Smooth muscle cell (in vitro differentiated cells): ENCODE measurements at regions not wholly inside any gene's neighbourhood (a gene's known extent, or its start where the extent isn't known, plus 50 kb on each side); places are given as distances from the start of the nearest gene placed in this dataset.

ENCODE experiments used
- DNase-seq: peaks from one replicate; lab custom pipeline; 2025; ENCODE audit not compliant: unreplicated experiment; lab: John Stamatoyannopoulos, UW
- H2AFZ ChIP-seq: fragments of 200-600 bp; sonication (generic); 2 replicates; pipeline ENCODE4 v1.6.0; 2016; ENCODE audit warnings: antibody characterized with exemption, low read depth, mild to moderate bottlenecking
- H3F3A ChIP-seq: fragments of 200-600 bp; sonication (generic); 2 replicates; pipeline ENCODE4 v1.6.0; 2017; ENCODE audit warnings: antibody characterized with exemption, low read depth
- H3K27ac ChIP-seq: fragments of 200-600 bp; sonication (generic); 2 replicates; pipeline ENCODE4 v1.5.1; 2016; ENCODE audit warnings: low read depth, mild to moderate bottlenecking
- H3K27me3 ChIP-seq: fragments of 200-600 bp; sonication (generic); 2 replicates; pipeline ENCODE4 v1.6.1; 2016; ENCODE audit warnings: low read depth, mild to moderate bottlenecking
- H3K36me3 ChIP-seq: fragments of 200-600 bp; sonication (generic); 2 replicates; pipeline ENCODE4 v1.5.1; 2016; ENCODE audit warnings: low read depth
- H3K4me1 ChIP-seq: fragments of 200-600 bp; sonication (generic); 2 replicates; pipeline ENCODE4 v1.5.1; 2016; ENCODE audit warnings: low read depth
- H3K4me2 ChIP-seq: fragments of 200-600 bp; sonication (generic); 2 replicates; pipeline ENCODE4 v1.6.0; 2016; ENCODE audit warnings: mild to moderate bottlenecking
- H3K4me3 ChIP-seq: fragments of 200-600 bp; sonication (generic); 2 replicates; pipeline ENCODE4 v1.5.1; 2016; ENCODE audit warnings: mild to moderate bottlenecking
- H3K79me2 ChIP-seq: fragments of 200-600 bp; sonication (generic); 2 replicates; pipeline ENCODE4 v1.6.0; 2016; ENCODE audit warnings: low read depth, mild to moderate bottlenecking
- H3K9ac ChIP-seq: fragments of 200-600 bp; sonication (generic); 2 replicates; pipeline ENCODE4 v1.6.0; 2016; ENCODE audit warnings: low read depth
- H3K9me3 ChIP-seq: fragments of 200-600 bp; sonication (generic); replicated peaks from 2 replicates; pipeline ENCODE4 v1.5.1; 2016; ENCODE audit warnings: low read depth
- H4K20me1 ChIP-seq: fragments of 200-600 bp; sonication (generic); 2 replicates; pipeline ENCODE4 v1.6.0; 2016; ENCODE audit warnings: low read depth
- WGBS: methylation state at CpG from one replicate; pipeline ENCODE4 v1.1.7; 2016; ENCODE audit warnings: low lambda C conversion rate; 5-methylcytosine and 5-hydroxymethylcytosine counted together
- TF ChIP-seq, protein P1 (sequence below): fragments of 200-600 bp; sonication (generic); IDR thresholded peaks from 2 replicates; pipeline ENCODE4 v1.5.1; 2017; ENCODE audit warnings: borderline replicate concordance, mild to moderate bottlenecking, antibody characterized with exemption; ENCODE audit not compliant: insufficient read depth, poor library complexity, severe bottlenecking

DNA sequence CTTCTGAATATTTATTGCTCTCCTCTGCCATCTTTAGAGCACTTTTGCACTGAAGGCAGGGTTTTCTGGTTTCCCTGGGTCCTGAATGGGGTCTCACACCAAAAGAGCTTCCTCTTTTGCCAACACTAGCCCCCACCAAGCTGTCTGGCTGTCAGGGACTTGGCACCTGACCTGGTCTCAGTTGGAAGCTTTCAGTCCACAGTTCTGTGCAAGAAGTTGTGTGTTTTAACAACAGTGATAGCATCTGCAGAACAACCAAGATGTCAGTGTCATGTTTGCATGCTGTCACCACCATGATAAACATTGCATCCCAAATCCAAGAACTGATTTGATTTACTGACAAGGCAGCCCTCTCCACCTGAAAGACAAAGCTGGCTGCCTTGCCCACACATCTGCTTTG is 448.5 kb upstream of the CCL2 start:
- Histone ChIP-seq H4K20me1 (no peaks in the 10 kb centered on the region), H3K27me3 (peaks cover 10% of the 10 kb centered on the region)
- TF ChIP-seq, protein P1, sequence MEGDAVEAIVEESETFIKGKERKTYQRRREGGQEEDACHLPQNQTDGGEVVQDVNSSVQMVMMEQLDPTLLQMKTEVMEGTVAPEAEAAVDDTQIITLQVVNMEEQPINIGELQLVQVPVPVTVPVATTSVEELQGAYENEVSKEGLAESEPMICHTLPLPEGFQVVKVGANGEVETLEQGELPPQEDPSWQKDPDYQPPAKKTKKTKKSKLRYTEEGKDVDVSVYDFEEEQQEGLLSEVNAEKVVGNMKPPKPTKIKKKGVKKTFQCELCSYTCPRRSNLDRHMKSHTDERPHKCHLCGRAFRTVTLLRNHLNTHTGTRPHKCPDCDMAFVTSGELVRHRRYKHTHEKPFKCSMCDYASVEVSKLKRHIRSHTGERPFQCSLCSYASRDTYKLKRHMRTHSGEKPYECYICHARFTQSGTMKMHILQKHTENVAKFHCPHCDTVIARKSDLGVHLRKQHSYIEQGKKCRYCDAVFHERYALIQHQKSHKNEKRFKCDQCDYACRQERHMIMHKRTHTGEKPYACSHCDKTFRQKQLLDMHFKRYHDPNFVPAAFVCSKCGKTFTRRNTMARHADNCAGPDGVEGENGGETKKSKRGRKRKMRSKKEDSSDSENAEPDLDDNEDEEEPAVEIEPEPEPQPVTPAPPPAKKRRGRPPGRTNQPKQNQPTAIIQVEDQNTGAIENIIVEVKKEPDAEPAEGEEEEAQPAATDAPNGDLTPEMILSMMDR: no peak

DNA sequence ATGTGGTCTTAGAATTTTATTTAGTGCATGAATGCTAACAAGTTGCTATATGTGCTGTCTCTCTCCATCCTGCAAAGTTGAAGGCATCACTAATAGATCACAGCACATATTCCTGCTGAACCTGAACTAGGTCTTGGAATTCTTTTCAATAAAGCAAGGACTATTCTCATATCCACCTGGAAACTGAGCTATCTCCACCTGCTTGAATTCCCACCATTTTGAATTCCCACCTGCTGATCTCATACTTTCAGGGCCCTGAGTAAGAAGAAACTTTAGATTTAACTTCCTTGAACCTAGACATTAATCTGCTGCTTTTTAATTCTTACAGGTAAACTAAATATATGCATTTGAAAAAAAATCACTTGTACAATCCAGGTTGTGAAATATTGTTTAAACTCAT is 445.3 kb upstream of the CCL2 start:
- H3K36me3 ChIP-seq: no peaks in the 10 kb centered on the region
- H3K9ac ChIP-seq: no peak overlapping the region
- H4K20me1 ChIP-seq: no peaks in the 10 kb centered on the region
- H3K79me2 ChIP-seq: no peaks in the 10 kb centered on the region
- TF ChIP-seq, protein P1: no peak
- peaks cover under 1% of the 10 kb centered on the region for H3K27me3 ChIP-seq
- H3F3A ChIP-seq: no peaks in the 10 kb centered on the region
- H3K4me3 ChIP-seq: no peak overlapping the region
- DNase-seq: no peak
- H3K4me1 ChIP-seq: peaks cover 9% of the 10 kb centered on the region
- H3K27ac ChIP-seq: no peak overlapping the region
- H3K4me2 ChIP-seq: no peak overlapping the region
- H3K9me3 ChIP-seq: no peaks in the 10 kb centered on the region
- H2AFZ ChIP-seq: no peak overlapping the region

More for the DNA sequence above, 448.5 kb upstream of the CCL2 start:
- Histone ChIP-seq H3K4me1 (peaks cover 4% of the 10 kb centered on the region), H3K9ac (no peak overlapping the region), H3K4me3 (no peak overlapping the region), H3F3A (no peaks in the 10 kb centered on the region), H3K79me2 (no peaks in the 10 kb centered on the region), H3K27ac (no peak overlapping the region), H3K36me3 (no peaks in the 10 kb centered on the region), H3K4me2 (no peak overlapping the region), H3K9me3 (no peaks in the 10 kb centered on the region), H2AFZ (no peak overlapping the region)
- no peak for DNase-seq

DNA sequence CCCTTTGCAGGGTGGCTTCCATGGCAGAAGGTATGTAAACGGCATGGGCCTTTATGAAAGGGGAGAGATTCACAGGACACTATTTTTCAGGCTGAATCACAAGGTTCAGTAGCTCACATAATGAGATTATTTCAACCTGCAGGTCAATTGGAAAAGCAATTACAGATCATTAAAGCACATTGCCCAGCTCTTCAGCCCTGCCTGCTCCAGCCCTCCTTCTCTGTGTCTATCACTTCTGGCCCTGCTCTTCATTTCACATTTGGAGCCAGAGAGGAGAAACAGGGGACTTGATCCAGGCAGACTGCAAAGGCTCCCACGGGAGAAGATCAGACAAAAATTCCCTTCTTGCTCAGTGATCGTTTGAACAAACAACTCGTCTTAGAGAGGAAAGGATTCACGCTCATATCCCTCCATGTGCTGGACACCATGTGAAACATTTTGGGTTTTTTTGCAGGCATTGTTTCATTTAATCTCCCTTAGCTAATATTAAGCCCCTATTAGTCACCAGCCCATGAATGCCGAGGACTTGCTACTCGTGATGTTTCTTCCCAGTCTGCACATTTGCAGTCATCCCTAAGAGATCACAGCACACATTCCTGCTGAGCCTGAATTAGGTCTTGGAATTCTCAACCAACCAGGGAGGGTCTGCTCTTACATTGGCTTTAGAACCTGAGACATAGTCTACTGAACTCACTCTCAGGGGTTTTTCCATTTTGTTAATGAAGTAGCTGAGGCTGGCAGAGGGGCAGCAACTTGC is 443.9 kb upstream of the CCL2 start:
- H3K27ac ChIP-seq: peak overlapping the region; percentile 64
- H3K36me3 ChIP-seq: no peaks in the 10 kb centered on the region
- H2AFZ ChIP-seq: no peak overlapping the region
- TF ChIP-seq, protein P1: no peak
- no peaks in the 10 kb centered on the region for H4K20me1 ChIP-seq
- no peaks in the 10 kb centered on the region for H3K27me3 ChIP-seq
- H3K4me1 ChIP-seq: peaks cover 9% of the 10 kb centered on the region
- no peaks in the 10 kb centered on the region for H3K79me2 ChIP-seq
- 44% methylated on average over 7 of the region's 7 CpGs for WGBS
- H3K4me2 ChIP-seq: peak overlapping the region; percentile 30
- no peak overlapping the region for H3K9ac ChIP-seq
- H3F3A ChIP-seq: no peaks in the 10 kb centered on the region
- no peak overlapping the region for H3K4me3 ChIP-seq
- H3K9me3 ChIP-seq: no peaks in the 10 kb centered on the region
- DNase-seq: no peak

DNA sequence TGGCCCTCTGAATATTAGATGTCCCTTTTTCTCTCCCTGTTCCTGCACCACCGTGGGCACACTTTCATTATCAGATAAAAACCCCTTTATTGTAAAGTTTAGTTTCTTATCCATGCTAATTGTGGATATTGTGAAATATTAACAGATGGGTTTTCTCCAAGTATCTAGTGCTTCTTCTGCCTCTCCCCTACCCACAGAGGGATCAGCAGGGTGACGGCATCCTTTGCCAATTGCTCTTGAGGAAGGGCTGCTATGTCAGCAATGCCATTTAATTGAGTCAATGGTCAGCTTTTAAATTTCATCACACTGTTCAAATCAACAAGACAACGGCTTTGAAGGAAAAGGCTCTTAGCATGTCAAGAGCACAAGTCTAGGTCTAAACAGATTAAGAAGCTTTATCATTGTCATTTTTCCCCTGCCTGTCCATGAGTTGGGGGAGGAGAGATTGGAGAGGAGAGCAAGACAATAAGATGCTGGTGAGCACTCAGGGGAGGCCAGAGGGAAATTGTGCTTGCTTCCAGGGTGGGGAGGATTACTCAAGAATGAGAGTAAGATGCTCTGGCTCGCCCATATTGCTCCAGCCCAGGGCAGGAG is 443.0 kb upstream of the CCL2 start:
- no peaks in the 10 kb centered on the region for H3F3A ChIP-seq
- H3K9me3 ChIP-seq: no peaks in the 10 kb centered on the region
- H3K27ac ChIP-seq: peak overlapping the region; percentile 64
- H3K4me3 ChIP-seq: no peak overlapping the region
- DNase-seq: no peak
- H3K27me3 ChIP-seq: peaks cover 6% of the 10 kb centered on the region
- TF ChIP-seq, protein P1: no peak
- 52% methylated on average over 4 of the region's 4 CpGs for WGBS
- H3K4me1 ChIP-seq: peaks cover 9% of the 10 kb centered on the region
- H2AFZ ChIP-seq: no peak overlapping the region
- no peaks in the 10 kb centered on the region for H3K79me2 ChIP-seq
- peak overlapping the region; percentile 30 for H3K4me2 ChIP-seq
- H3K9ac ChIP-seq: no peak overlapping the region
- no peaks in the 10 kb centered on the region for H4K20me1 ChIP-seq
- no peaks in the 10 kb centered on the region for H3K36me3 ChIP-seq
